ENCODE measurements at regions not wholly inside any gene's neighbourhood (a gene's known extent, or its start where the extent isn't known, plus 50 kb on each side); places are given as distances from the start of the nearest gene placed in this dataset.

- no peak for ATAC-seq (ENCODE audit: low FRiP score)
- DNase-seq (ENCODE audit: low spot score) = no peak
- no peak for TF ChIP-seq CTCF (IDR thresholded peaks at IDR 0.05)
Observed at GRCh38 chr6:78462728-78463127, 404.6 kb upstream of the IRAK1BP1 start.

GRCh38 chr6:78465059-78465634 is 402.2 kb upstream of the IRAK1BP1 start:
- no peak for ATAC-seq (ENCODE audit: low FRiP score)
- no peak for TF ChIP-seq CTCF (IDR thresholded peaks at IDR 0.05)

GRCh38 chr6:78476561-78476960 is 390.8 kb upstream of the IRAK1BP1 start:
- TF ChIP-seq CTCF (IDR thresholded peaks at IDR 0.05) = no peak
- ATAC-seq (ENCODE audit: low FRiP score) (no peak), DNase-seq (ENCODE audit: low spot score) (no peak)

More at GRCh38 chr6:78465059-78465634, 402.2 kb upstream of the IRAK1BP1 start:
- DNase-seq (ENCODE audit: low spot score) = no peak

GRCh38 chr6:78482801-78483552 is 384.4 kb upstream of the IRAK1BP1 start:
- ATAC-seq (ENCODE audit: low FRiP score) (no peak), DNase-seq (ENCODE audit: low spot score) (no peak)
- no peak for TF ChIP-seq CTCF (IDR thresholded peaks at IDR 0.05)

- DNase-seq (ENCODE audit: low spot score) (no peak), ATAC-seq (ENCODE audit: low FRiP score) (no peak)
- no peak for TF ChIP-seq CTCF (IDR thresholded peaks at IDR 0.05)
Observed at GRCh38 chr6:78483553-78484197, 383.7 kb upstream of the IRAK1BP1 start.

GRCh38 chr6:78484198-78485064 is 382.9 kb upstream of the IRAK1BP1 start:
- no peak for TF ChIP-seq CTCF (IDR thresholded peaks at IDR 0.05)
- DNase-seq (ENCODE audit: low spot score) = no peak
- no peak for ATAC-seq (ENCODE audit: low FRiP score)

Measured in omental fat pad (tissue), 3 donors.